ENCODE measurements at regions not wholly inside any gene's neighbourhood (a gene's known extent, or its start where the extent isn't known, plus 50 kb on each side); places are given as distances from the start of the nearest gene placed in this dataset.

DNA sequence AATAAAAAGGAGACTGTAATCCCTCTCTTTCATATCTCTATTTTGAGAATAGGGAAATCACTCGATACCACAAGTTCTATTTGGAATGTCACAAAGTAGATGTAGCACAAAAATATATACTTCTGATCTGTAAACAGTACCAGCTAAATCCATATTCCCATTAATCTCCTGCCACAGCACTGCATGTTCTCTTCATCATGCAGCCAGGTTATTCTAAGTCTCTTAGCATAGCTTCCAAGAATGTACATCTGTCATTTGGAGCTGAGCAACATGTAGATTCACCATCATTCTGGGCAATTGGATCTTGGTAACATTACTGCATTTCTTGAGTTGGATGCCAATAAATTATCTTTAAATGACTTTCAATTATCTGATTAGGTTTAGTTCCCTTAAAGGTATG is 1874.5 kb downstream of the MRPL39 start:
- no peak overlapping the region for H3K27ac ChIP-seq
- H3K4me1 ChIP-seq, result no peaks in the 10 kb centered on the region
- no peaks in the 10 kb centered on the region for H3K36me3 ChIP-seq
- no peak overlapping the region for H3K4me3 ChIP-seq
- WGBS, 2 donors (ENCODE audit: low coverage in 1 of 2), result 25 to 67% methylated on average over 1 of the region's 1 CpG
- TF ChIP-seq EP300 (IDR thresholded peaks at IDR 0.05) (no peak), POLR2A (IDR thresholded peaks at IDR 0.05) (no peak), POLR2AphosphoS5 (IDR thresholded peaks at IDR 0.05) (no peak)
- TF ChIP-seq, protein P1, sequence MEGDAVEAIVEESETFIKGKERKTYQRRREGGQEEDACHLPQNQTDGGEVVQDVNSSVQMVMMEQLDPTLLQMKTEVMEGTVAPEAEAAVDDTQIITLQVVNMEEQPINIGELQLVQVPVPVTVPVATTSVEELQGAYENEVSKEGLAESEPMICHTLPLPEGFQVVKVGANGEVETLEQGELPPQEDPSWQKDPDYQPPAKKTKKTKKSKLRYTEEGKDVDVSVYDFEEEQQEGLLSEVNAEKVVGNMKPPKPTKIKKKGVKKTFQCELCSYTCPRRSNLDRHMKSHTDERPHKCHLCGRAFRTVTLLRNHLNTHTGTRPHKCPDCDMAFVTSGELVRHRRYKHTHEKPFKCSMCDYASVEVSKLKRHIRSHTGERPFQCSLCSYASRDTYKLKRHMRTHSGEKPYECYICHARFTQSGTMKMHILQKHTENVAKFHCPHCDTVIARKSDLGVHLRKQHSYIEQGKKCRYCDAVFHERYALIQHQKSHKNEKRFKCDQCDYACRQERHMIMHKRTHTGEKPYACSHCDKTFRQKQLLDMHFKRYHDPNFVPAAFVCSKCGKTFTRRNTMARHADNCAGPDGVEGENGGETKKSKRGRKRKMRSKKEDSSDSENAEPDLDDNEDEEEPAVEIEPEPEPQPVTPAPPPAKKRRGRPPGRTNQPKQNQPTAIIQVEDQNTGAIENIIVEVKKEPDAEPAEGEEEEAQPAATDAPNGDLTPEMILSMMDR (IDR thresholded peaks at IDR 0.05), result no peak
- ATAC-seq, result no peak
- no peaks in the 10 kb centered on the region for H3K27me3 ChIP-seq
- no peaks in the 10 kb centered on the region for H3K9me3 ChIP-seq

- Histone ChIP-seq H3K36me3 (no peaks in the 10 kb centered on the region), H3K4me3 (no peak overlapping the region), H3K4me1 (no peaks in the 10 kb centered on the region), H3K27ac (no peak overlapping the region), H3K27me3 (no peaks in the 10 kb centered on the region), H3K9me3 (no peaks in the 10 kb centered on the region)
- 16 to 59% methylated on average over 2 of the region's 2 CpGs for WGBS, 2 donors (ENCODE audit: low coverage in 1 of 2)
- no peak for ATAC-seq
- no peak for TF ChIP-seq EP300 (IDR thresholded peaks at IDR 0.05)
- TF ChIP-seq POLR2AphosphoS5 (IDR thresholded peaks at IDR 0.05), result no peak
- TF ChIP-seq, protein P1 (IDR thresholded peaks at IDR 0.05), result no peak
- TF ChIP-seq POLR2A (IDR thresholded peaks at IDR 0.05), result no peak
Measured at GRCh38 chr21:23729331-23729730, 1878.0 kb downstream of the MRPL39 start.

- H3K9me3 ChIP-seq, result no peaks in the 10 kb centered on the region
- no peaks in the 10 kb centered on the region for H3K27me3 ChIP-seq
- no peaks in the 10 kb centered on the region for H3K4me1 ChIP-seq
- no peaks in the 10 kb centered on the region for H3K36me3 ChIP-seq
- no peak for TF ChIP-seq POLR2A (IDR thresholded peaks at IDR 0.05)
- TF ChIP-seq EP300 (IDR thresholded peaks at IDR 0.05), result no peak
- TF ChIP-seq, protein P1 (IDR thresholded peaks at IDR 0.05), result no peak
- TF ChIP-seq POLR2AphosphoS5 (IDR thresholded peaks at IDR 0.05), result no peak
- H3K27ac ChIP-seq, result no peak overlapping the region
- no peak for ATAC-seq
- WGBS, 2 donors (ENCODE audit: low coverage in 1 of 2), result 75 to 79% methylated on average over 2 to 3 of the region's 3 CpGs
- no peak overlapping the region for H3K4me3 ChIP-seq
Measured at GRCh38 chr21:23725576-23725975, 1881.7 kb downstream of the MRPL39 start.

- Histone ChIP-seq H3K4me3 (no peak overlapping the region), H3K9me3 (peaks cover 0 to 11% (median 0%) of the 10 kb centered on the region in 3 donors), H3K27ac (no peak overlapping the region), H3K4me1 (no peaks in the 10 kb centered on the region), H3K36me3 (no peaks in the 10 kb centered on the region), H3K27me3 (no peaks in the 10 kb centered on the region)
- ATAC-seq, result no peak
- WGBS, 2 donors (ENCODE audit: low coverage in 1 of 2), result 61 to 71% methylated on average over 4 to 6 of the region's 6 CpGs
- no peak for TF ChIP-seq POLR2AphosphoS5 (IDR thresholded peaks at IDR 0.05)
- no peak for TF ChIP-seq EP300 (IDR thresholded peaks at IDR 0.05)
- TF ChIP-seq POLR2A (IDR thresholded peaks at IDR 0.05), result no peak
- TF ChIP-seq, protein P1 (IDR thresholded peaks at IDR 0.05), result no peak
Measured at GRCh38 chr21:23718446-23719285, 1888.6 kb downstream of the MRPL39 start.

- H3K27me3 ChIP-seq, result no peaks in the 10 kb centered on the region
- H3K36me3 ChIP-seq, result no peaks in the 10 kb centered on the region
- H3K27ac ChIP-seq, result no peak overlapping the region
- H3K4me1 ChIP-seq, result no peaks in the 10 kb centered on the region
- peaks cover 0 to 11% (median 0%) of the 10 kb centered on the region in 3 donors for H3K9me3 ChIP-seq
- 53 to 67% methylated on average over 1 of the region's 1 CpG for WGBS, 2 donors (ENCODE audit: low coverage in 1 of 2)
- ATAC-seq, result no peak
- H3K4me3 ChIP-seq, result no peak overlapping the region
- TF ChIP-seq POLR2AphosphoS5 (IDR thresholded peaks at IDR 0.05), result no peak
Measured at GRCh38 chr21:23712166-23712565, 1895.1 kb downstream of the MRPL39 start.
